ENCODE measurements at regions not wholly inside any gene's neighbourhood (a gene's known extent, or its start where the extent isn't known, plus 50 kb on each side); places are given as distances from the start of the nearest gene placed in this dataset.

DNA sequence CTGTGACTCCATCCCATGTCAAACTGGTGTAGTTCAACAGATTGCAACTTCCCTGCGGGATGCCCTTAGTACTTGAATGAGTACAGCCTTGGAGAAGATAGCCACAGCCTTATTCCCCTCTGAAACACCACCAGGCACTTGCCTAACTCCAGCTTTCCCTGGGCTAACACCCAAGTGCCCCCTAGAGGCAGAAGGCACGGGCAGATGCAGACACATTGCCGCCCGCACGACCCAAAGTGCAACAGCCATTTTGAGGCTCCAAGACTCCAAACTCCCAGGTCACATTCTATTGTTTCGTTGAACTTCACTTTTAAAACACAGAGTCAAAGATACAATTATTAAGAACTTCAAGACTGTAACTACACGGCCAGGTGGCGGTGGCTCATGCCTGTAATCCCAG lies 163.6 kb upstream of the CDH6 start:
- peaks cover 0 to 18% (median 6%) of the 10 kb centered on the region in 4 donors for H3K4me1 ChIP-seq
- no peak for TF ChIP-seq EP300 (IDR thresholded peaks at IDR 0.05; ENCODE audit: low read depth)
- TF ChIP-seq POLR2A (IDR thresholded peaks at IDR 0.05): no peak
- TF ChIP-seq, protein P1, sequence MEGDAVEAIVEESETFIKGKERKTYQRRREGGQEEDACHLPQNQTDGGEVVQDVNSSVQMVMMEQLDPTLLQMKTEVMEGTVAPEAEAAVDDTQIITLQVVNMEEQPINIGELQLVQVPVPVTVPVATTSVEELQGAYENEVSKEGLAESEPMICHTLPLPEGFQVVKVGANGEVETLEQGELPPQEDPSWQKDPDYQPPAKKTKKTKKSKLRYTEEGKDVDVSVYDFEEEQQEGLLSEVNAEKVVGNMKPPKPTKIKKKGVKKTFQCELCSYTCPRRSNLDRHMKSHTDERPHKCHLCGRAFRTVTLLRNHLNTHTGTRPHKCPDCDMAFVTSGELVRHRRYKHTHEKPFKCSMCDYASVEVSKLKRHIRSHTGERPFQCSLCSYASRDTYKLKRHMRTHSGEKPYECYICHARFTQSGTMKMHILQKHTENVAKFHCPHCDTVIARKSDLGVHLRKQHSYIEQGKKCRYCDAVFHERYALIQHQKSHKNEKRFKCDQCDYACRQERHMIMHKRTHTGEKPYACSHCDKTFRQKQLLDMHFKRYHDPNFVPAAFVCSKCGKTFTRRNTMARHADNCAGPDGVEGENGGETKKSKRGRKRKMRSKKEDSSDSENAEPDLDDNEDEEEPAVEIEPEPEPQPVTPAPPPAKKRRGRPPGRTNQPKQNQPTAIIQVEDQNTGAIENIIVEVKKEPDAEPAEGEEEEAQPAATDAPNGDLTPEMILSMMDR (IDR thresholded peaks at IDR 0.05): no peak
- no peak for TF ChIP-seq POLR2AphosphoS5 (IDR thresholded peaks at IDR 0.05)
- no peak overlapping the region for H3K27ac ChIP-seq
- intact Hi-C loops (cut with DNase I; ENCODE audit: low total_unique reads) (no loop called here), in situ Hi-C loops (cut with MboI; ENCODE audit: low pct_ligation_motif_present in 1 of 4, low pct_unique_long_range_greater_than_20kb in 1 of 4, low sequenced_read_pairs in 3 of 4) (no loop called here)
- no peaks in the 10 kb centered on the region for H3K9me3 ChIP-seq
- no peak overlapping the region for H3K4me3 ChIP-seq
- H3K27me3 ChIP-seq: no peaks in the 10 kb centered on the region
- WGBS, 2 donors (ENCODE audit: low coverage in 1 of 2): 87 to 90% methylated on average over 5 to 8 of the region's 8 CpGs
- no peaks in the 10 kb centered on the region for H3K36me3 ChIP-seq
- no peak for DNase-seq

DNA sequence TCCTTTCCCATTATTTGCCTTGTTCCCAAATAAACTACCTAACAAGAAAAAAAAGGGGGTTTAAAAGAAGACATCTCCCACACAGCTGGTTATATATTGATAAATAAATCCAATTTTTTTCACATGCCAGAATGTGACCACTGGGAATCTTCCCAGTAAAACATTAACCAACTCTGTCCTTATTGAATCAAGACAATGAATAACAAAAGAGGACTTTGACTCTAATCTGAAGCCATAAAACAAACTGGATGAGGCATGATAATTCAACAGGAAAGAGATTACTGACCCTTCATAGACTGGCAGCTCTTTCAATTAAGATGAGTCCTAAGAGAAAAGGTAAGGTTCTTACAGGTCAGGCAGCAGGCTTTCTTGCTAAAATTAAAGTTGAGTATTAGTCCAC lies 165.8 kb upstream of the CDH6 start:
- Histone ChIP-seq H3K4me3 (no peak overlapping the region), H3K4me1 (peaks cover 0 to 18% (median 6%) of the 10 kb centered on the region in 4 donors), H3K27ac (peak overlapping the region; percentile 35 to 48 (median 44)), H3K27me3 (no peaks in the 10 kb centered on the region), H3K36me3 (no peaks in the 10 kb centered on the region), H3K9me3 (no peaks in the 10 kb centered on the region)
- in situ Hi-C loops (cut with MboI; ENCODE audit: low pct_ligation_motif_present in 1 of 4, low pct_unique_long_range_greater_than_20kb in 1 of 4, low sequenced_read_pairs in 3 of 4): no loop called here
- DNase-seq: no peak
- intact Hi-C loops (cut with DNase I; ENCODE audit: low total_unique reads): no loop called here
- TF ChIP-seq, protein P1 (IDR thresholded peaks at IDR 0.05): no peak
- no peak for TF ChIP-seq POLR2A (IDR thresholded peaks at IDR 0.05)
- no peak for TF ChIP-seq POLR2AphosphoS5 (IDR thresholded peaks at IDR 0.05)
- TF ChIP-seq EP300 (IDR thresholded peaks at IDR 0.05; ENCODE audit: low read depth): no peak

DNA sequence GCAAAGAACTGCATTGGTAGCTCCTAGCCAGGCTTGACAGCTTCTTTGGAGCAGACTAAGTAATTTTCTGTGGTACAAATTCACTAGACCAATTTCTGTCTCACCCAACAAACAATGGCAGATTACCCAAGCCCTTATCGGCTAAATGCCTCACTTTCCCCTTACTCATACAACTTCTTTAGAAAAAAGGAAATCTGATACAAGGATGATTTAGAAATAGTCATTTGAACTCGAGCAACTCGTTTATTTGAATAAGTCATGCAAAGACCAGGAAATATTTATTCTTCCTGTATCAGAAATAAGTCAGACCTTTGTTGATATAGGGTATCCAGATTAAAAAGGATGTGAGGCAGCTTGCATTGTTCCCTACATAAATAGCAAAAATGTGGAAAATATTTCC lies 170.4 kb upstream of the CDH6 start:
- in situ Hi-C loops (cut with MboI; ENCODE audit: low pct_ligation_motif_present in 1 of 4, low pct_unique_long_range_greater_than_20kb in 1 of 4, low sequenced_read_pairs in 3 of 4) (no loop called here), intact Hi-C loops (cut with DNase I; ENCODE audit: low total_unique reads) (no loop called here)
- H3K36me3 ChIP-seq: no peaks in the 10 kb centered on the region
- no peaks in the 10 kb centered on the region for H3K27me3 ChIP-seq
- H3K4me1 ChIP-seq: peaks cover 0 to 12% (median 4%) of the 10 kb centered on the region in 4 donors
- no peak overlapping the region for H3K27ac ChIP-seq
- 49 to 57% methylated on average over 3 of the region's 3 CpGs for WGBS, 2 donors (ENCODE audit: low coverage in 1 of 2)
- H3K9me3 ChIP-seq: no peaks in the 10 kb centered on the region
- DNase-seq: no peak
- no peak overlapping the region for H3K4me3 ChIP-seq
- TF ChIP-seq POLR2AphosphoS5 (IDR thresholded peaks at IDR 0.05): no peak
- TF ChIP-seq POLR2A (IDR thresholded peaks at IDR 0.05): no peak
- no peak for TF ChIP-seq EP300 (IDR thresholded peaks at IDR 0.05; ENCODE audit: low read depth)
- TF ChIP-seq, protein P1 (IDR thresholded peaks at IDR 0.05): no peak

DNA sequence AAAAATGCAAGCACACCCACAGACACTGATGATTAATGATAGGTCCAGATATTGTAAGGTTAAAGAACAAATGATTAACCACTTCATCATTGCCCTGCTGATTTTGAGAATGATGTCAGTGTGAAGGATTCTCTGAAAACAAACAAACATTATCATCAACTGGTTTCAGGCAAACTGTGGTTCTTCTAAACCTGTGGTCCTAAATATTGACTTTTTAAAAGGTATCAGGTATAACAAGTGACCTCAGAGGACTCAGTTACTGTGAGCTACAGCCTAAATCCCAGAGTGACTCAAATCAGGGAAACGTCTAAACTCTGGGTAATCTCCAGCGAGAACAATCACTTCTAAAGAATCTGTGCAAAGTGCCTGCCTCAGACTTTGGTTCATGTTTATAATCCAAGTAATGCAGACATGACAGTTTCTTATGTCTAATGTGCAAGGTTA lies 172.3 kb upstream of the CDH6 start:
- in situ Hi-C loops (cut with MboI; ENCODE audit: low pct_ligation_motif_present in 1 of 4, low pct_unique_long_range_greater_than_20kb in 1 of 4, low sequenced_read_pairs in 3 of 4) (no loop called here), intact Hi-C loops (cut with DNase I; ENCODE audit: low total_unique reads) (no loop called here)
- Histone ChIP-seq H3K27me3 (no peaks in the 10 kb centered on the region), H3K9me3 (no peaks in the 10 kb centered on the region), H3K36me3 (no peaks in the 10 kb centered on the region), H3K4me1 (no peaks in the 10 kb centered on the region), H3K27ac (no peak overlapping the region), H3K4me3 (no peak overlapping the region)
- 27 to 55% methylated on average over 2 of the region's 2 CpGs for WGBS, 2 donors (ENCODE audit: low coverage in 1 of 2)
- TF ChIP-seq POLR2A (IDR thresholded peaks at IDR 0.05) (no peak), EP300 (IDR thresholded peaks at IDR 0.05; ENCODE audit: low read depth) (no peak), POLR2AphosphoS5 (IDR thresholded peaks at IDR 0.05) (no peak)
- TF ChIP-seq, protein P1 (IDR thresholded peaks at IDR 0.05): no peak
- DNase-seq: no peak
